PC-9 (cell line): ENCODE measurements at regions not wholly inside any gene's neighbourhood (a gene's known extent, or its start where the extent isn't known, plus 50 kb on each side); places are given as distances from the start of the nearest gene placed in this dataset.
"Not testable (repeated sequence)": the region's sequence is repeated elsewhere in the genome, so short reads cannot be mapped to it uniquely, and the experiment has no call there.

Experiments
- BruUV-seq: library from RNA; stranded (reverse); fragments of 400-500 nt; replicated peaks from 2 replicates; lab custom pipeline; 2021; lab: Mats Ljungman, UMichigan
- CTCF ChIA-PET: fragments of 300-600 bp; sonication (Branson Sonifier 250); formaldehyde crosslinking; loops from one replicate; lab custom pipeline; 2022; ENCODE audit warnings: antibody characterized with exemption; lab: Charles Lee
- POLR2A ChIA-PET: fragments of 300-600 bp; sonication (Branson Sonifier 250); formaldehyde crosslinking; loops from one replicate; lab custom pipeline; 2022; ENCODE audit warnings: antibody characterized with exemption; ENCODE audit not compliant: unreplicated experiment; lab: Charles Lee
- DNase-seq, 2 experiments: peaks; one replicate each; pipeline versions ENCODE4 v3.0.0 to v3.0.0-alpha.2; 2015 to 2022; ENCODE audit warnings: mixed read lengths in 1 of 2
- H2AFZ ChIP-seq: fragments of 200-600 bp; sonication (generic); 2 replicates; pipeline ENCODE4 v1.8.1; 2017; ENCODE audit warnings: antibody characterized with exemption
- H3F3A ChIP-seq: fragments of 200-600 bp; sonication (generic); 2 replicates; pipeline ENCODE4 v1.8.1; 2017; ENCODE audit warnings: antibody characterized with exemption, mild to moderate bottlenecking, low read depth; ENCODE audit not compliant: insufficient read depth
- H3K27ac ChIP-seq: fragments of 200-600 bp; sonication (generic); 2 replicates; pipeline ENCODE4 v1.6.1; 2016; ENCODE audit warnings: mixed run types
- H3K27me3 ChIP-seq: fragments of 200-600 bp; sonication (generic); 2 replicates; pipeline ENCODE4 v1.6.1; 2016; ENCODE audit warnings: low read depth, mixed run types; ENCODE audit not compliant: insufficient read depth
- H3K36me3 ChIP-seq: fragments of 200-600 bp; sonication (generic); 2 replicates; pipeline ENCODE4 v1.6.1; 2016; ENCODE audit warnings: low read depth, mixed run types
- H3K4me1 ChIP-seq: fragments of 200-600 bp; sonication (generic); replicated peaks from 2 replicates; pipeline ENCODE4 v1.6.1; 2016; ENCODE audit warnings: mixed run types; ENCODE audit not compliant: insufficient read depth
- H3K4me2 ChIP-seq: fragments of 200-600 bp; sonication (generic); 2 replicates; pipeline ENCODE4 v1.6.1; 2017; ENCODE audit warnings: mixed run types
- H3K4me3 ChIP-seq: fragments of 200-600 bp; sonication (generic); 2 replicates; pipeline ENCODE4 v1.6.1; 2016; ENCODE audit warnings: mixed run types
- H3K79me2 ChIP-seq: fragments of 200-600 bp; sonication (generic); 2 replicates; pipeline ENCODE4 v1.6.1; 2017; ENCODE audit warnings: low read depth, mixed run types
- H3K9me2 ChIP-seq: fragments of 200-600 bp; sonication (generic); 2 replicates; pipeline ENCODE4 v1.8.1; 2017; ENCODE audit warnings: mild to moderate bottlenecking; ENCODE audit not compliant: insufficient read depth
- H3K9me3 ChIP-seq: fragments of 200-600 bp; sonication (generic); 2 replicates; pipeline ENCODE4 v1.8.1; 2016; ENCODE audit warnings: low read depth; ENCODE audit not compliant: insufficient read depth
- H4K20me1 ChIP-seq: fragments of 200-600 bp; sonication (generic); 2 replicates; pipeline ENCODE4 v1.8.1; 2017; ENCODE audit not compliant: insufficient read depth
- EZH2 ChIP-seq: fragments of 200-600 bp; sonication (generic); IDR thresholded peaks from 2 replicates; pipeline ENCODE4 v1.8.0; 2017; ENCODE audit warnings: antibody characterized with exemption, low read depth
- intact Hi-C: fragments of 100-400 bp; cut with micrococcal nuclease; formaldehyde crosslinking; loops from one replicate; pipeline ENCODE4 v1.10.0; 2022; ENCODE audit not compliant: unreplicated experiment
- TF ChIP-seq, protein P1 (sequence below): fragments of 200-600 bp; sonication (generic); conservative IDR thresholded peaks from 2 replicates; pipeline ENCODE4 v1.6.1; 2017; ENCODE audit warnings: mixed run types, antibody characterized with exemption, mild to moderate bottlenecking, moderate library complexity

DNA sequence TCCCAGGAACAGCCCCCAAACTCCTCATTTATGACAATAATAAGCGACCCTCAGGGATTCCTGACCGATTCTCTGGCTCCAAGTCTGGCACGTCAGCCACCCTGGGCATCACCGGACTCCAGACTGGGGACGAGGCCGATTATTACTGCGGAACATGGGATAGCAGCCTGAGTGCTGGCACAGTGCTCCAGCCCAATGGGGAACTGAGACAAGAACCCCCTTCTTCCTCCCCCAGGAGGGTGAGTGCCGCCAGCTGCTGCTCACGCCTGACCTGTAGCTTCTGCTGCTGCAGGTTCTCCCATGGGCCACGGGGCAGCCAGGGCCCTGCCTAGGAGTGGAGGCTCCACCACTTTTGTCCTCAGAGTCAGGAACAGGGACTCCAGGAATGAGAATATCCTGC, 78.2 kb downstream of the VPREB1 start:
- Histone ChIP-seq H3K79me2 (no peaks in the 10 kb centered on the region), H3K4me2 (no peak overlapping the region), H3K9me2 (no peaks in the 10 kb centered on the region), H2AFZ (no peak overlapping the region), H3K36me3 (no peaks in the 10 kb centered on the region), H3K4me1 (no peaks in the 10 kb centered on the region), H3F3A (no peaks in the 10 kb centered on the region), H3K9me3 (no peaks in the 10 kb centered on the region), H4K20me1 (no peaks in the 10 kb centered on the region), H3K27ac (no peak overlapping the region), H3K27me3 (0 out of 2 replicates have a peak, but pooled peaks cover 3% of the 10 kb centered on the region), H3K4me3 (no peak overlapping the region)
- POLR2A ChIA-PET, result interaction anchor here (0.7 kb wide), 1 partner anchor 81 kb away, joined by 3 read pairs; no protein-coding TSS in a partner anchor
- BruUV-seq, result no TSS peak
- CTCF ChIA-PET, result no interaction called here
- no peak for TF ChIP-seq EZH2
- TF ChIP-seq, protein P1, sequence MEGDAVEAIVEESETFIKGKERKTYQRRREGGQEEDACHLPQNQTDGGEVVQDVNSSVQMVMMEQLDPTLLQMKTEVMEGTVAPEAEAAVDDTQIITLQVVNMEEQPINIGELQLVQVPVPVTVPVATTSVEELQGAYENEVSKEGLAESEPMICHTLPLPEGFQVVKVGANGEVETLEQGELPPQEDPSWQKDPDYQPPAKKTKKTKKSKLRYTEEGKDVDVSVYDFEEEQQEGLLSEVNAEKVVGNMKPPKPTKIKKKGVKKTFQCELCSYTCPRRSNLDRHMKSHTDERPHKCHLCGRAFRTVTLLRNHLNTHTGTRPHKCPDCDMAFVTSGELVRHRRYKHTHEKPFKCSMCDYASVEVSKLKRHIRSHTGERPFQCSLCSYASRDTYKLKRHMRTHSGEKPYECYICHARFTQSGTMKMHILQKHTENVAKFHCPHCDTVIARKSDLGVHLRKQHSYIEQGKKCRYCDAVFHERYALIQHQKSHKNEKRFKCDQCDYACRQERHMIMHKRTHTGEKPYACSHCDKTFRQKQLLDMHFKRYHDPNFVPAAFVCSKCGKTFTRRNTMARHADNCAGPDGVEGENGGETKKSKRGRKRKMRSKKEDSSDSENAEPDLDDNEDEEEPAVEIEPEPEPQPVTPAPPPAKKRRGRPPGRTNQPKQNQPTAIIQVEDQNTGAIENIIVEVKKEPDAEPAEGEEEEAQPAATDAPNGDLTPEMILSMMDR, result no peak
- intact Hi-C loops, result no loop called here
- no peak for DNase-seq

DNA sequence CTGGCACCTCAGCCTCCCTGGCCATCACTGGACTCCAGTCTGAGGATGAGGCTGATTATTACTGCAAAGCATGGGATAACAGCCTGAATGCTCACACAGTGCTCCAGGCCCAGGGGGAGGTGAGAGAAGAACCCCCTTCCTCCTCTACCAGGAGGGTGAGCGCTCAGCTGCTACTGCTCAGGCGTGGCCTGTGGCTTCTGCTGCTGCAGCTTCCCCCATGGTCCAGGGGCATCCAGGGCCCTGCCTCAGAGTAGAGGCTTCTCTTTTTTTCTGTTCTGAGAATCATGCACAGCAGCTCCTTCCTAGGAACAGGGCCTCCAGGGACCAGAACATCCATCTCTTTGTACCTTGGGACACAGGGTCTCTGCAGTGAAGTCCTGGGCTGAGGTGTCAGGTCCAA, 83.1 kb downstream of the VPREB1 start:
- H4K20me1 ChIP-seq, result no peaks in the 10 kb centered on the region
- H3K4me1 ChIP-seq, result no peaks in the 10 kb centered on the region
- H2AFZ ChIP-seq, result no peak overlapping the region
- H3K27ac ChIP-seq, result no peak overlapping the region
- no peaks in the 10 kb centered on the region for H3K9me2 ChIP-seq
- ChIA-PET POLR2A (no interaction called here), CTCF (interaction anchor here (0.6 kb wide), 1 partner anchor 147 kb away, joined by 3 read pairs; no protein-coding TSS in a partner anchor)
- no peaks in the 10 kb centered on the region for H3F3A ChIP-seq
- no peak for TF ChIP-seq EZH2
- TF ChIP-seq, protein P1, result no peak
- no peak for DNase-seq
- intact Hi-C loops, result no loop called here
- no peaks in the 10 kb centered on the region for H3K36me3 ChIP-seq
- H3K4me3 ChIP-seq, result no peak overlapping the region
- H3K4me2 ChIP-seq, result no peak overlapping the region
- BruUV-seq, result no TSS peak
- H3K27me3 ChIP-seq, result peaks cover 39% of the 10 kb centered on the region
- no peaks in the 10 kb centered on the region for H3K79me2 ChIP-seq
- no peaks in the 10 kb centered on the region for H3K9me3 ChIP-seq

DNA sequence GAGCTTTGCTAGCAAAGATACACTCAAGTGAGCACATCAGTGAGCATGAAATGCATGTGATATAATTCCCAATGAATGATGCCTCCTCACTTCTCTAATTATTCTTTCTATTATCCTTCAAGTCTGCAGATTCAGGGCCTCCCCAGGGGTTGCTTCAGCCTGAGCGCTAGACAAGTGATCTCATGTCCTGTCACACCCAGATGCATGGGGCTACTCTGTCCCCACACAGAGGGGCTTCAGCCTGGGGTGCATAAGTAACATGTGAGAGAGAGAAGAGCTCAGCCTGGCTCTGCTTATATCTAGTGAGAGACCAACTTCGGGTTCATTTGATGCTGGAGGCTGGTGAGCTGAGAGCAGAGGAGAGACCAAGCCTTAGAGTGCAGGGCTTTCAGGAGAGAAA, 85.2 kb downstream of the VPREB1 start:
- DNase-seq, result no peak
- Histone ChIP-seq H3K4me3 (no peak overlapping the region), H3K9me2 (no peaks in the 10 kb centered on the region), H3F3A (no peaks in the 10 kb centered on the region), H3K4me2 (no peak overlapping the region), H3K36me3 (no peaks in the 10 kb centered on the region), H4K20me1 (no peaks in the 10 kb centered on the region), H2AFZ (no peak overlapping the region), H3K27ac (no peak overlapping the region), H3K9me3 (no peaks in the 10 kb centered on the region), H3K4me1 (no peaks in the 10 kb centered on the region), H3K79me2 (no peaks in the 10 kb centered on the region), H3K27me3 (peaks cover 56% of the 10 kb centered on the region)
- BruUV-seq, result no TSS peak
- no peak for TF ChIP-seq EZH2
- TF ChIP-seq, protein P1, result no peak
- ChIA-PET CTCF (no interaction called here), POLR2A (no interaction called here)
- intact Hi-C loops, result no loop called here

DNA sequence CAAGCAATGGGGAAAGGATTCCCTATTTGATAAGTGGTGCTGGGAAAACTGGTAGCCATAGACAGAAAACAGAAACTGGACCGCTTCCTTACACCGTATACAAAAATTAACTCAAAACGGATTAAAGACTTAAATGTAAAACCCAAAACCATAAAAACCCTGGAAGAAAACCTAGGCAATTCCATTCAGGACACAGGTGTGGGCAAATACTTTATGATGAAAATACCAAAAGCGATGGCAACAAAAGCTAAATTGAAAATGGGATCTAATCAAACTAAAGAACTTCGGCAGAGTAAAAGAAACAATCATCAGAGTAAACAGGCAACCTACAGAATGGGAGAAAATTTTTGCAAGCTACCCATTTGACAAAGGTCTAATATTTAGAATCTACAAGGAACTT, 91.1 kb downstream of the VPREB1 start:
- H3K4me2 ChIP-seq, DNase-seq, POLR2A ChIA-PET, H3F3A ChIP-seq, BruUV-seq, H2AFZ ChIP-seq, CTCF ChIA-PET, H3K9me2 ChIP-seq, H3K4me3 ChIP-seq, H3K9me3 ChIP-seq, H4K20me1 ChIP-seq, H3K36me3 ChIP-seq, intact Hi-C loops, H3K79me2 ChIP-seq, H3K4me1 ChIP-seq, H3K27ac ChIP-seq: not testable (repeated sequence)
- H3K27me3 ChIP-seq, result peaks cover 58% of the 10 kb centered on the region

DNA sequence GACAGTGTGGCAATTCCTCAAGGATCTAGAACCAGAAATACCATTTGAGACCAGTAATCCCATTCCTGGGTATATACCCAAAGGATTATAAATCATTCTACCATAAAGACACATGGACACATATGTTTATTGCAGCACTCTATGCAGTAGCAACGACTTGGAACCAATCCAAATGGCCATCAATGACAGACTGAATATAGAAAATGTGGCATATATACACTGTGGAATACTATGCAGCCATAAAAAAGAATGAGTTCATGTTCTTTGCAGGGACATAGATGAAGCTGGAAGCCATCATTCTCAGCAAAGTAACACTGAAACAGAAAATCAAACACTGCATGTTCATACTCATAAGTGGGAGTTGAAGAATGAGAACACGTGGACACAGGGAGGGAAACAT, 91.7 kb downstream of the VPREB1 start:
- DNase-seq, POLR2A ChIA-PET, H3K4me2 ChIP-seq, H3K9me3 ChIP-seq, intact Hi-C loops, H3K4me1 ChIP-seq, H3K27ac ChIP-seq, H4K20me1 ChIP-seq, H3K4me3 ChIP-seq, CTCF ChIA-PET, BruUV-seq, H2AFZ ChIP-seq, H3K79me2 ChIP-seq, H3K36me3 ChIP-seq, H3F3A ChIP-seq, H3K9me2 ChIP-seq: not testable (repeated sequence)
- H3K27me3 ChIP-seq, result peaks cover 52% of the 10 kb centered on the region
